Astrocyte of the cerebellum (primary cell): ENCODE measurements at regions not wholly inside any gene's neighbourhood (a gene's known extent, or its start where the extent isn't known, plus 50 kb on each side); places are given as distances from the start of the nearest gene placed in this dataset.
"Not testable (repeated sequence)": the region's sequence is repeated elsewhere in the genome, so short reads cannot be mapped to it uniquely, and the experiment has no call there.

Experiments used
- DNase-seq: peaks from one replicate; pipeline ENCODE4 v3.0.0-alpha.2; 2011; ENCODE audit warnings: low read depth
- H3K4me3 ChIP-seq: 2 replicates; pipeline ENCODE4 v1.5.1; 2011; ENCODE audit warnings: mild to moderate bottlenecking, low read depth, low read length, moderate library complexity
- CTCF ChIP-seq: IDR thresholded peaks from 2 replicates; pipeline ENCODE4 v1.5.1; 2012; ENCODE audit warnings: low read length, low read depth, moderate library complexity, mild to moderate bottlenecking; ENCODE audit errors: missing control alignments
- in situ Hi-C: cut with HindIII; loops from 2 replicates; pipeline ENCODE4 v1.10.0; 2017; ENCODE audit warnings: low sequenced_read_pairs

- in situ Hi-C loops, result no loop called here
- no peak overlapping the region for H3K4me3 ChIP-seq
- TF ChIP-seq CTCF, result no peak
- no peak for DNase-seq
Observed at GRCh38 chr3:75327453-75327852, 336.7 kb upstream of the FRG2C start.

GRCh38 chr3:75329476-75330097, 334.5 kb upstream of the FRG2C start:
- DNase-seq, result no peak
- TF ChIP-seq CTCF, result no peak
- in situ Hi-C loops, result no loop called here

GRCh38 chr3:75330446-75330845, 333.7 kb upstream of the FRG2C start:
- in situ Hi-C loops, H3K4me3 ChIP-seq, DNase-seq: not testable (repeated sequence)

More at GRCh38 chr3:75329476-75330097, 334.5 kb upstream of the FRG2C start:
- no peak overlapping the region for H3K4me3 ChIP-seq

- in situ Hi-C loops, DNase-seq, H3K4me3 ChIP-seq: not testable (repeated sequence)
Observed at GRCh38 chr3:75332090-75332489, 332.0 kb upstream of the FRG2C start.

- TF ChIP-seq CTCF, result no peak
- in situ Hi-C loops, result no loop called here
- DNase-seq, result peak; percentile 57
- no peak overlapping the region for H3K4me3 ChIP-seq
Observed at GRCh38 chr3:75332794-75333193, 331.3 kb upstream of the FRG2C start.

- no peak overlapping the region for H3K4me3 ChIP-seq
- in situ Hi-C loops, result no loop called here
- no peak for TF ChIP-seq CTCF
- DNase-seq, result no peak
Observed at GRCh38 chr3:75334299-75334698, 329.8 kb upstream of the FRG2C start.

GRCh38 chr3:75337226-75337900, 326.8 kb upstream of the FRG2C start:
- no peak for TF ChIP-seq CTCF
- H3K4me3 ChIP-seq, result no peak overlapping the region
- in situ Hi-C loops, result no loop called here
- DNase-seq, result no peak
